Sigmoid colon (tissue), 6 donors: ENCODE measurements at regions not wholly inside any gene's neighbourhood (a gene's known extent, or its start where the extent isn't known, plus 50 kb on each side); places are given as distances from the start of the nearest gene placed in this dataset.

Source experiments
- DNase-seq: peaks from one replicate; pipeline ENCODE4 v3.0.0-alpha.2; 2019
- H3K27ac ChIP-seq, 4 donors: fragments of 200-600 bp; sonication (generic); one replicate each; pipeline ENCODE4 v1.5.1; 2016 to 2019; ENCODE audit warnings: mild to moderate bottlenecking in 1 of 4
- H3K27me3 ChIP-seq, 3 donors: fragments of 200-600 bp; sonication (generic); one replicate each; pipeline ENCODE4 v1.5.1; 2019; ENCODE audit warnings: mild to moderate bottlenecking in 1 of 3
- H3K36me3 ChIP-seq, 4 donors: fragments of 200-600 bp; sonication (generic); one replicate each; pipeline ENCODE4 v1.5.1; 2016 to 2019
- H3K4me1 ChIP-seq, 4 donors: fragments of 200-600 bp; sonication (generic); one replicate each; pipeline ENCODE4 v1.5.1; 2017 to 2019
- H3K4me3 ChIP-seq, 4 donors: fragments of 200-600 bp; sonication (generic); one replicate each; pipeline ENCODE4 v1.5.1; 2017 to 2019; ENCODE audit warnings: mild to moderate bottlenecking in 2 of 4, moderate library complexity in 1 of 4
- H3K9me3 ChIP-seq, 4 donors: fragments of 200-600 bp in 3 of 4; sonication (generic) in 3 of 4; one replicate each; pipeline versions ENCODE4 v1.5.1 to v1.6.1; 2013 to 2019
- CTCF ChIP-seq, 4 experiments: fragments of 450-650 bp in 3 of 4; fragments of 200-600 bp in 1 of 4; IDR thresholded peaks; one replicate each; pipeline ENCODE4 v1.5.1; 2016 to 2019; ENCODE audit warnings: antibody characterized with exemption in 4 of 4, mild to moderate bottlenecking in 3 of 4, moderate library complexity in 2 of 4
- EP300 ChIP-seq, 4 donors: sonication (generic); formaldehyde crosslinking; IDR thresholded peaks; one replicate each; pipeline ENCODE4 v1.6.1; 2017; ENCODE audit warnings: antibody characterized with exemption in 4 of 4
- POLR2A ChIP-seq, 2 donors: fragments of 450-650 bp; IDR thresholded peaks; one replicate each; pipeline ENCODE4 v1.6.1; 2016; ENCODE audit warnings: antibody characterized with exemption in 2 of 2, mild to moderate bottlenecking in 2 of 2, moderate library complexity in 2 of 2
- POLR2AphosphoS5 ChIP-seq, 4 donors: sonication (generic); formaldehyde crosslinking; IDR thresholded peaks; one replicate each; pipeline ENCODE4 v1.6.1; 2017; ENCODE audit warnings: antibody characterized with exemption in 4 of 4
- WGBS, 2 donors: extraction: QIAGEN DNeasy Blood & Tissue Kit; methylation state at CpG; one replicate each; pipeline ENCODE4 v1.1.7; 2013; 5-methylcytosine and 5-hydroxymethylcytosine counted together
- intact Hi-C: fragments of 100-400 bp; cut with DNase I; formaldehyde crosslinking; loops from one replicate; pipeline ENCODE4 v1.15.1; 2023
- donor health status: healthy with polysubstance abuse.
- donor health status: healthy.

- WGBS, 2 donors, result 33 to 63% methylated on average over 23 of the region's 23 CpGs
- no peak for DNase-seq
- no peak overlapping the region for H3K27ac ChIP-seq
- TF ChIP-seq CTCF (IDR thresholded peaks at IDR 0.05), result no peak
- TF ChIP-seq POLR2AphosphoS5 (IDR thresholded peaks at IDR 0.05), result no peak
- no peak for TF ChIP-seq POLR2A (IDR thresholded peaks at IDR 0.05)
- TF ChIP-seq EP300 (IDR thresholded peaks at IDR 0.05), result no peak
- no peak overlapping the region for H3K4me3 ChIP-seq
- H3K4me1 ChIP-seq, result no peaks in the 10 kb centered on the region
- H3K9me3 ChIP-seq, result no peaks in the 10 kb centered on the region
- H3K36me3 ChIP-seq, result no peaks in the 10 kb centered on the region
- H3K27me3 ChIP-seq, result no peaks in the 10 kb centered on the region
- intact Hi-C loops, result no loop called here
These were observed 1008.5 kb upstream of the FANCL start for GRCh38 chr2:59249441-59250306.

- H3K27ac ChIP-seq, result no peak overlapping the region
- H3K36me3 ChIP-seq, result no peaks in the 10 kb centered on the region
- DNase-seq, result no peak
- TF ChIP-seq EP300 (IDR thresholded peaks at IDR 0.05) (no peak), POLR2AphosphoS5 (IDR thresholded peaks at IDR 0.05) (no peak), CTCF (IDR thresholded peaks at IDR 0.05) (no peak), POLR2A (IDR thresholded peaks at IDR 0.05) (no peak)
- 64 to 70% methylated on average over 4 of the region's 4 CpGs for WGBS, 2 donors
- no peak overlapping the region for H3K4me3 ChIP-seq
- intact Hi-C loops, result no loop called here
- no peaks in the 10 kb centered on the region for H3K27me3 ChIP-seq
- H3K9me3 ChIP-seq, result no peaks in the 10 kb centered on the region
- no peaks in the 10 kb centered on the region for H3K4me1 ChIP-seq
These were observed 998.0 kb upstream of the FANCL start for GRCh38 chr2:59239146-59239545.

- Histone ChIP-seq H3K27ac (no peak overlapping the region), H3K9me3 (no peaks in the 10 kb centered on the region), H3K27me3 (no peaks in the 10 kb centered on the region), H3K4me3 (no peak overlapping the region), H3K4me1 (no peaks in the 10 kb centered on the region), H3K36me3 (no peaks in the 10 kb centered on the region)
- DNase-seq, result no peak
- intact Hi-C loops, result no loop called here
- TF ChIP-seq CTCF (IDR thresholded peaks at IDR 0.05) (no peak), POLR2A (IDR thresholded peaks at IDR 0.05) (no peak), EP300 (IDR thresholded peaks at IDR 0.05) (no peak), POLR2AphosphoS5 (IDR thresholded peaks at IDR 0.05) (no peak)
- WGBS, 2 donors, result 76 to 82% methylated on average over 2 of the region's 2 CpGs
These were observed 996.2 kb upstream of the FANCL start for GRCh38 chr2:59237311-59237710.

- DNase-seq, result no peak
- Histone ChIP-seq H3K4me1 (no peaks in the 10 kb centered on the region), H3K36me3 (no peaks in the 10 kb centered on the region), H3K9me3 (no peaks in the 10 kb centered on the region), H3K4me3 (no peak overlapping the region), H3K27ac (no peak overlapping the region), H3K27me3 (no peaks in the 10 kb centered on the region)
- intact Hi-C loops, result no loop called here
- 82 to 87% methylated on average over 5 of the region's 5 CpGs for WGBS, 2 donors
- TF ChIP-seq POLR2A (IDR thresholded peaks at IDR 0.05) (no peak), EP300 (IDR thresholded peaks at IDR 0.05) (no peak), CTCF (IDR thresholded peaks at IDR 0.05) (no peak)
These were observed 995.6 kb upstream of the FANCL start for GRCh38 chr2:59236723-59237122.

GRCh38 chr2:59233920-59234319, 992.8 kb upstream of the FANCL start:
- no peaks in the 10 kb centered on the region for H3K9me3 ChIP-seq
- H3K4me3 ChIP-seq, result no peak overlapping the region
- no peaks in the 10 kb centered on the region for H3K27me3 ChIP-seq
- TF ChIP-seq POLR2A (IDR thresholded peaks at IDR 0.05), result no peak
- no peak for TF ChIP-seq POLR2AphosphoS5 (IDR thresholded peaks at IDR 0.05)
- TF ChIP-seq CTCF (IDR thresholded peaks at IDR 0.05), result no peak
- no peak for TF ChIP-seq EP300 (IDR thresholded peaks at IDR 0.05)
- intact Hi-C loops, result no loop called here
- no peak for DNase-seq
- H3K36me3 ChIP-seq, result no peaks in the 10 kb centered on the region
- H3K27ac ChIP-seq, result no peak overlapping the region
- WGBS, 2 donors, result 91 to 92% methylated on average over 4 of the region's 4 CpGs
- no peaks in the 10 kb centered on the region for H3K4me1 ChIP-seq
